OCI-LY3 (cell line): ENCODE measurements at regions not wholly inside any gene's neighbourhood (a gene's known extent, or its start where the extent isn't known, plus 50 kb on each side); places are given as distances from the start of the nearest gene placed in this dataset.

Experiments
- H2AFZ ChIP-seq: fragments of 200-600, 300-600 bp; shearing (Covaris generic); 2 replicates; pipeline ENCODE4 v1.6.0; 2014; ENCODE audit warnings: antibody characterized with exemption, low read depth, low read length
- H3K27ac ChIP-seq: fragments of 200-600, 300-600 bp; sonication (generic); 2 replicates; pipeline ENCODE4 v1.5.1; 2014; ENCODE audit warnings: mild to moderate bottlenecking, low read length, moderate library complexity, mixed read lengths
- H3K27me3 ChIP-seq: fragments of 200-600, 300-600 bp; sonication (generic); 2 replicates; pipeline ENCODE4 v1.6.1; 2014; ENCODE audit warnings: low read depth, low read length, mixed read lengths
- H3K36me3 ChIP-seq: fragments of 200-600, 300-600 bp; sonication (generic); replicated peaks from 2 replicates; pipeline ENCODE3; 2014; ENCODE audit warnings: low read depth, low read length, mixed read lengths
- H3K4me1 ChIP-seq: fragments of 300-600, 200-600 bp; sonication (generic); 2 replicates; pipeline ENCODE4 v1.6.1; 2014; ENCODE audit warnings: low read length, mixed read lengths
- H3K4me2 ChIP-seq: fragments of 200-600, 300-600 bp; sonication (generic); 2 replicates; pipeline ENCODE4 v1.6.1; 2014; ENCODE audit warnings: low read length, mixed read lengths
- H3K4me3 ChIP-seq: fragments of 300-600, 200-600 bp; sonication (generic); 2 replicates; pipeline ENCODE4 v1.5.1; 2014; ENCODE audit warnings: antibody characterized with exemption, mild to moderate bottlenecking, low read length, moderate library complexity
- H3K79me2 ChIP-seq: fragments of 300-600, 200-600 bp; shearing (Covaris generic); 2 replicates; pipeline ENCODE4 v1.6.1; 2014; ENCODE audit warnings: mild to moderate bottlenecking, low read length, mixed read lengths
- H3K9ac ChIP-seq: fragments of 300-600, 200-600 bp; shearing (Covaris generic); 2 replicates; pipeline ENCODE4 v1.6.0; 2014; ENCODE audit warnings: mild to moderate bottlenecking, low read length, moderate library complexity
- H3K9me3 ChIP-seq: fragments of 200-600, 300-600 bp; shearing (Covaris generic); 2 replicates; pipeline ENCODE4 v1.6.1; 2014; ENCODE audit warnings: low read length, mixed read lengths; ENCODE audit not compliant: insufficient read depth
- H4K20me1 ChIP-seq: fragments of 200-600, 300-600 bp; sonication (generic); 2 replicates; pipeline ENCODE4 v1.6.1; 2016; ENCODE audit warnings: low read length, mixed read lengths; ENCODE audit not compliant: insufficient read depth
- EZH2phosphoT487 ChIP-seq: fragments of 200-600 bp; shearing (Covaris generic); IDR thresholded peaks from 2 replicates; pipeline ENCODE4 v1.6.1; 2018; ENCODE audit warnings: antibody characterized with exemption, mixed run types, low read depth
- TF ChIP-seq, protein P1 (sequence below): fragments of 200-600, 300-600 bp; sonication (generic); IDR thresholded peaks from 2 replicates; pipeline ENCODE4 v1.5.1; 2014; ENCODE audit warnings: antibody characterized with exemption, low read length, low read depth

- TF ChIP-seq EZH2phosphoT487, result no peak
- TF ChIP-seq, protein P1, sequence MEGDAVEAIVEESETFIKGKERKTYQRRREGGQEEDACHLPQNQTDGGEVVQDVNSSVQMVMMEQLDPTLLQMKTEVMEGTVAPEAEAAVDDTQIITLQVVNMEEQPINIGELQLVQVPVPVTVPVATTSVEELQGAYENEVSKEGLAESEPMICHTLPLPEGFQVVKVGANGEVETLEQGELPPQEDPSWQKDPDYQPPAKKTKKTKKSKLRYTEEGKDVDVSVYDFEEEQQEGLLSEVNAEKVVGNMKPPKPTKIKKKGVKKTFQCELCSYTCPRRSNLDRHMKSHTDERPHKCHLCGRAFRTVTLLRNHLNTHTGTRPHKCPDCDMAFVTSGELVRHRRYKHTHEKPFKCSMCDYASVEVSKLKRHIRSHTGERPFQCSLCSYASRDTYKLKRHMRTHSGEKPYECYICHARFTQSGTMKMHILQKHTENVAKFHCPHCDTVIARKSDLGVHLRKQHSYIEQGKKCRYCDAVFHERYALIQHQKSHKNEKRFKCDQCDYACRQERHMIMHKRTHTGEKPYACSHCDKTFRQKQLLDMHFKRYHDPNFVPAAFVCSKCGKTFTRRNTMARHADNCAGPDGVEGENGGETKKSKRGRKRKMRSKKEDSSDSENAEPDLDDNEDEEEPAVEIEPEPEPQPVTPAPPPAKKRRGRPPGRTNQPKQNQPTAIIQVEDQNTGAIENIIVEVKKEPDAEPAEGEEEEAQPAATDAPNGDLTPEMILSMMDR, result no peak
- Histone ChIP-seq H3K9me3 (no peaks in the 10 kb centered on the region), H3K4me2 (no peak overlapping the region), H3K4me1 (peaks cover 20% of the 10 kb centered on the region), H2AFZ (no peak overlapping the region), H3K9ac (no peak overlapping the region), H3K27me3 (no peaks in the 10 kb centered on the region), H3K79me2 (no peaks in the 10 kb centered on the region), H3K27ac (no peak overlapping the region), H3K36me3 (no peaks in the 10 kb centered on the region), H4K20me1 (no peaks in the 10 kb centered on the region), H3K4me3 (no peak overlapping the region)
Measured at GRCh38 chr3:177371146-177371545, 173.9 kb upstream of the TBL1XR1 start.

- H3K4me2 ChIP-seq, result no peak overlapping the region
- H3K9me3 ChIP-seq, result no peaks in the 10 kb centered on the region
- H3K27ac ChIP-seq, result no peak overlapping the region
- no peak overlapping the region for H2AFZ ChIP-seq
- H3K36me3 ChIP-seq, result no peaks in the 10 kb centered on the region
- TF ChIP-seq, protein P1, result no peak
- no peak for TF ChIP-seq EZH2phosphoT487
- no peak overlapping the region for H3K9ac ChIP-seq
- H4K20me1 ChIP-seq, result no peaks in the 10 kb centered on the region
- H3K79me2 ChIP-seq, result no peaks in the 10 kb centered on the region
- H3K27me3 ChIP-seq, result no peaks in the 10 kb centered on the region
- peaks cover 27% of the 10 kb centered on the region for H3K4me1 ChIP-seq
- no peak overlapping the region for H3K4me3 ChIP-seq
Measured at GRCh38 chr3:177371888-177372287, 174.6 kb upstream of the TBL1XR1 start.

DNA sequence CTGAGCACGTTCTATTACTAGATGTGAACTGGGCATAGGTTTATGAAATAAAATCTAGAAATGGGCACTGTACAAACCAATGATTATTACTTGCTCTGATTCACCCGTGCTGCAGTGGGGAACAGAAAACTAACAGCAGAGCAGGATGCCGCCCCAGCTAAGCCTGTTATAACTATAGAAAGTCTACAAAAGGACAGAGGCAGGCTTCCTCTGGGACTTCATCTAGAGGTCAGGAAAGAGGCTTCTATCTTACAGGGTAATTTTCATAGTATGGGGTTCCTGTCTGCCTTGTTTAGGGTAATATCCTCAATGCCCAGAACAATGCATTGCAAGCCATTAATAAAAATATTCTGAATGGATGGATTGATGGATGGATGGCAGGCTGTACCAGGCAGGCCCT lies 177.0 kb upstream of the TBL1XR1 start:
- Histone ChIP-seq H3K79me2 (no peaks in the 10 kb centered on the region), H3K4me1 (peaks cover 49% of the 10 kb centered on the region), H3K4me2 (peak overlapping the region; percentile 22), H3K9me3 (no peaks in the 10 kb centered on the region), H3K27ac (no peak overlapping the region), H3K9ac (no peak overlapping the region), H4K20me1 (no peaks in the 10 kb centered on the region), H3K27me3 (no peaks in the 10 kb centered on the region), H2AFZ (peak overlapping the region; percentile 62; the same call in 1 of the 2 replicates), H3K36me3 (no peaks in the 10 kb centered on the region), H3K4me3 (no peak overlapping the region)
- TF ChIP-seq EZH2phosphoT487, result no peak
- TF ChIP-seq, protein P1, result no peak

- Histone ChIP-seq H3K27me3 (no peaks in the 10 kb centered on the region), H3K4me1 (peaks cover 51% of the 10 kb centered on the region), H4K20me1 (no peaks in the 10 kb centered on the region), H3K79me2 (no peaks in the 10 kb centered on the region), H3K4me2 (no peak overlapping the region), H3K4me3 (no peak overlapping the region), H3K9me3 (no peaks in the 10 kb centered on the region), H3K36me3 (no peaks in the 10 kb centered on the region), H3K27ac (no peak overlapping the region), H3K9ac (no peak overlapping the region), H2AFZ (no peak overlapping the region)
- TF ChIP-seq, protein P1, result no peak
- no peak for TF ChIP-seq EZH2phosphoT487
Measured at GRCh38 chr3:177375316-177375715, 178.0 kb upstream of the TBL1XR1 start.
